Fibroblast of upper back skin (primary cell): ENCODE measurements at regions not wholly inside any gene's neighbourhood (a gene's known extent, or its start where the extent isn't known, plus 50 kb on each side); places are given as distances from the start of the nearest gene placed in this dataset.
"Not testable (repeated sequence)": the region's sequence is repeated elsewhere in the genome, so short reads cannot be mapped to it uniquely, and the experiment has no call there.

Source experiments
- DNase-seq: peaks from one replicate; pipeline ENCODE4 v3.0.0-alpha.2; 2013

GRCh38 chr9:80498001-80498555 is 926.3 kb downstream of the TLE4 start:
- DNase-seq: no peak

- DNase-seq: no peak
Observed at GRCh38 chr9:80496901-80497556, 925.3 kb downstream of the TLE4 start.

- no peak for DNase-seq
Observed at GRCh38 chr9:80493258-80493657, 921.5 kb downstream of the TLE4 start.

- DNase-seq: no peak
Observed at GRCh38 chr9:80492221-80492620, 920.5 kb downstream of the TLE4 start.

GRCh38 chr9:80491086-80491696 is 919.4 kb downstream of the TLE4 start:
- DNase-seq: no peak

GRCh38 chr9:80489329-80489728 is 917.6 kb downstream of the TLE4 start:
- DNase-seq: no peak

GRCh38 chr9:80485420-80486250 is 913.9 kb downstream of the TLE4 start:
- no peak for DNase-seq

GRCh38 chr9:80482251-80482650 is 910.5 kb downstream of the TLE4 start:
- DNase-seq: not testable (repeated sequence)

GRCh38 chr9:80467632-80468031 is 895.9 kb downstream of the TLE4 start:
- peak; percentile 5 for DNase-seq

GRCh38 chr9:80465556-80465955 is 893.8 kb downstream of the TLE4 start:
- DNase-seq: no peak

- no peak for DNase-seq
Observed at GRCh38 chr9:80449513-80449912, 877.7 kb downstream of the TLE4 start.

GRCh38 chr9:80448996-80449395 is 877.2 kb downstream of the TLE4 start:
- DNase-seq: no peak

- DNase-seq: no peak
Observed at GRCh38 chr9:80447876-80448275, 876.1 kb downstream of the TLE4 start.

- DNase-seq: no peak
Observed at GRCh38 chr9:80440724-80441123, 869.0 kb downstream of the TLE4 start.

GRCh38 chr9:80437825-80438224 is 866.1 kb downstream of the TLE4 start:
- no peak for DNase-seq

GRCh38 chr9:80437091-80437640 is 865.4 kb downstream of the TLE4 start:
- DNase-seq: no peak

GRCh38 chr9:80435591-80435990 is 863.8 kb downstream of the TLE4 start:
- DNase-seq: no peak

GRCh38 chr9:80426992-80427391 is 855.2 kb downstream of the TLE4 start:
- no peak for DNase-seq

- DNase-seq: no peak
Observed at GRCh38 chr9:80417211-80417773, 845.5 kb downstream of the TLE4 start.

GRCh38 chr9:80410106-80410505 is 838.3 kb downstream of the TLE4 start:
- DNase-seq: peak; percentile 28

- DNase-seq: no peak
Observed at GRCh38 chr9:80407220-80407619, 835.5 kb downstream of the TLE4 start.

- DNase-seq: no peak
Observed at GRCh38 chr9:80401243-80401642, 829.5 kb downstream of the TLE4 start.

- no peak for DNase-seq
Observed at GRCh38 chr9:80400624-80401230, 829.0 kb downstream of the TLE4 start.
